ENCODE measurements at regions not wholly inside any gene's neighbourhood (a gene's known extent, or its start where the extent isn't known, plus 50 kb on each side); places are given as distances from the start of the nearest gene placed in this dataset.

DNA sequence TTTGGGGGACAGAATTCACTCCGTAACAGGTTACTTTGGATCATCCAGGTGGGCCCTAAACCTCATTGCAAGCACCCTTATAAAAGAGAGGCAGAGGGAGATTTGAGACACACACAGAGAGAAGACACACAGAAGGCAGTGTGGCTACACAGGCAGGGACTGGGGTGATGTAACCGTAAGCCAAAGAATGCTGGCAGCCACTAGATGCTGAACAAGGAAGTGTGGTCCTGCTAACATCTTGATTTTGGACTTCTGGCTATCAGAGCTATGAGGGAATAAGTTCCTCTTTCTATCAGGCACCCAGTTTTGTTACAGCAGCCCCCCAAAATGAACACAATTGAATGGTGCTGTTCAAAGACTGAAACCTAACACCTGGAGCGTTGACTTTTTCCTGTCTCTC, 191.3 kb upstream of the MYLIP start:
- H4K20me1 ChIP-seq (ENCODE audit: control insufficient read depth, insufficient read depth, insufficient read length), result no peaks in the 10 kb centered on the region
- H3T11ph ChIP-seq (ENCODE audit: low read length), result no peak overlapping the region
- H3K27me3 Mint-ChIP-seq (ENCODE audit: low read depth), result peaks cover 3% of the 10 kb centered on the region; the same call in 1 of the 2 replicates
- no peak overlapping the region for H3K27ac Mint-ChIP-seq
- H3K4me1 ChIP-seq (ENCODE audit: insufficient read depth, low read length), result no peaks in the 10 kb centered on the region
- no CpG with 5 or more reads among the region's 3 CpGs for WGBS (ENCODE audit: extremely low coverage, insufficient read length, low lambda C conversion rate)
- no peaks in the 10 kb centered on the region for H3K79me1 ChIP-seq (ENCODE audit: insufficient read depth, low read depth, low read length, poor library complexity, severe bottlenecking)
- no peak overlapping the region for H3K4me2 ChIP-seq (ENCODE audit: insufficient read depth, insufficient read length, low read length)
- peaks cover 6 to 31% (median 8%) of the 10 kb centered on the region in 3 experiments for H3K36me3 Mint-ChIP-seq (ENCODE audit: insufficient read depth in 1 of 3, low read depth in 3 of 3)
- TF ChIP-seq, protein P1, sequence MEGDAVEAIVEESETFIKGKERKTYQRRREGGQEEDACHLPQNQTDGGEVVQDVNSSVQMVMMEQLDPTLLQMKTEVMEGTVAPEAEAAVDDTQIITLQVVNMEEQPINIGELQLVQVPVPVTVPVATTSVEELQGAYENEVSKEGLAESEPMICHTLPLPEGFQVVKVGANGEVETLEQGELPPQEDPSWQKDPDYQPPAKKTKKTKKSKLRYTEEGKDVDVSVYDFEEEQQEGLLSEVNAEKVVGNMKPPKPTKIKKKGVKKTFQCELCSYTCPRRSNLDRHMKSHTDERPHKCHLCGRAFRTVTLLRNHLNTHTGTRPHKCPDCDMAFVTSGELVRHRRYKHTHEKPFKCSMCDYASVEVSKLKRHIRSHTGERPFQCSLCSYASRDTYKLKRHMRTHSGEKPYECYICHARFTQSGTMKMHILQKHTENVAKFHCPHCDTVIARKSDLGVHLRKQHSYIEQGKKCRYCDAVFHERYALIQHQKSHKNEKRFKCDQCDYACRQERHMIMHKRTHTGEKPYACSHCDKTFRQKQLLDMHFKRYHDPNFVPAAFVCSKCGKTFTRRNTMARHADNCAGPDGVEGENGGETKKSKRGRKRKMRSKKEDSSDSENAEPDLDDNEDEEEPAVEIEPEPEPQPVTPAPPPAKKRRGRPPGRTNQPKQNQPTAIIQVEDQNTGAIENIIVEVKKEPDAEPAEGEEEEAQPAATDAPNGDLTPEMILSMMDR (conservative IDR thresholded peaks at IDR 0.05), result no peak
- H4K5ac ChIP-seq (ENCODE audit: insufficient read length, low read depth, low read length), result no peak overlapping the region
- no peak overlapping the region for H4K8ac ChIP-seq (replicated peaks; ENCODE audit: insufficient read length, low read depth, low read length)
- peaks cover 7% of the 10 kb centered on the region for H3K9me3 ChIP-seq (ENCODE audit: control insufficient read depth, low read depth, low read length)
- no peak for DNase-seq
- no peak overlapping the region for H2AK5ac ChIP-seq (ENCODE audit: insufficient read length, low read length)
- H2BK20ac ChIP-seq (ENCODE audit: low read depth, low read length, poor library complexity, severe bottlenecking), result no peak overlapping the region
- H2BK120ac ChIP-seq (ENCODE audit: low read depth, low read length, poor library complexity, severe bottlenecking), result no peak overlapping the region
- H3K9ac ChIP-seq (ENCODE audit: extremely low read depth, insufficient read length, low read length), result no peak overlapping the region
- no peak overlapping the region for H3K4ac ChIP-seq (ENCODE audit: low read depth, low read length)
- no peak overlapping the region for H4K91ac ChIP-seq (ENCODE audit: insufficient read length, low read depth, low read length)
- H3K23ac ChIP-seq (ENCODE audit: insufficient read length, low read depth, low read length), result no peak overlapping the region
- H3K18ac ChIP-seq (ENCODE audit: insufficient read length, low read depth, low read length), result no peak overlapping the region
- H3K4me1 Mint-ChIP-seq, result peaks cover 0 to 6% of the 10 kb centered on the region in 2 experiments; a peak in 2 of 4 replicates
- no peak overlapping the region for H2BK12ac ChIP-seq (ENCODE audit: insufficient read length, low read depth, low read length)
- no peak overlapping the region for H3K14ac ChIP-seq (ENCODE audit: insufficient read depth, low read length)
- H3K27ac ChIP-seq (ENCODE audit: insufficient read length, low read depth, low read length), result no peak overlapping the region
- H3K79me2 ChIP-seq (ENCODE audit: insufficient read depth, low read length), result no peaks in the 10 kb centered on the region
- no peak overlapping the region for H3K4me3 Mint-ChIP-seq
- no peak overlapping the region for H2BK5ac ChIP-seq (ENCODE audit: insufficient read length, low read length)
- no peaks in the 10 kb centered on the region for H3K27me3 ChIP-seq (ENCODE audit: insufficient read depth, low read length)
- peaks cover 23 to 27% of the 10 kb centered on the region in 2 experiments for H3K9me3 Mint-ChIP-seq
- H3K56ac ChIP-seq (ENCODE audit: insufficient read length, low read depth, low read length), result no peak overlapping the region
- H2AFZ ChIP-seq (ENCODE audit: low read length), result no peak overlapping the region
- H3K23me2 ChIP-seq (ENCODE audit: insufficient read length, low read depth, low read length, poor library complexity, severe bottlenecking), result no peaks in the 10 kb centered on the region
- no peak overlapping the region for H2BK15ac ChIP-seq (ENCODE audit: low read depth, low read length)
